ENCODE measurements at regions not wholly inside any gene's neighbourhood (a gene's known extent, or its start where the extent isn't known, plus 50 kb on each side); places are given as distances from the start of the nearest gene placed in this dataset.

DNA sequence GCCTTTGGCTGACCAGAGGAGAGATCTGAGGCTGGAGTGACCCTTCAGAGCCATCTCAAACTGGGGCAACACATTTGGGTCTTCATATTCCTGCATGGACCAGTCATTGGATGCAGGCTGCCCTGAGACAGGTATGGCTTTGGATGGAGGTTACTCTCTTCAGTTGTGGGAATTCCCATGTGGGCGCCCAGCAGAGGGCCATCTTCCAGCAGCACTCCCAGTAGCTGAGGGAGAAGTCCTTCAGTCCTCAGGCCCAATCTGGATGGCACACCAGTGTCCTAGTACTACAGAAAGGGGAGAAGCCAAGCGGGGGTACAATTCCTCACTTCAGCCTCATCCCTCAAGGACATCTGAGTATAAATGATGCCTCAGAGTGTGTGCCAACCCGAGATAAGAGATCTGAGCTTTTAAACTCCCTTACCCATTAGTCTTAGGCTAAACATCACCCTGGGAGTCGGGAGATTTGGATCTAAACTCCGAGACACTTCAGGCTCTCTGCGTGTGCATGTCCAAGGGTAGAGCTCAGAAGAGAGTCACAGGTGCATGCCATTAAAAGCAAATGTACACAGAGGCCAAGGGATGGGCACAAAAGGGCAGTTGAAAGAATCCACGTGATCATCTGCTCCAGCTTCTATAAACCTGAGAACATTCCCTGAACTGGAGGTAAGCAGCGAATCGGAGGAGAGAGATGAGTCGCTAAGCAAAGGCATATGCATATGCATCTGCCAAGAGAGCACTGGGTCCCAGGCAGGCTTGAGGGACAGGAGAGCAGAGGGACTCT lies 204.6 kb downstream of the CD83 start (continued):
- TF ChIP-seq, protein P1, sequence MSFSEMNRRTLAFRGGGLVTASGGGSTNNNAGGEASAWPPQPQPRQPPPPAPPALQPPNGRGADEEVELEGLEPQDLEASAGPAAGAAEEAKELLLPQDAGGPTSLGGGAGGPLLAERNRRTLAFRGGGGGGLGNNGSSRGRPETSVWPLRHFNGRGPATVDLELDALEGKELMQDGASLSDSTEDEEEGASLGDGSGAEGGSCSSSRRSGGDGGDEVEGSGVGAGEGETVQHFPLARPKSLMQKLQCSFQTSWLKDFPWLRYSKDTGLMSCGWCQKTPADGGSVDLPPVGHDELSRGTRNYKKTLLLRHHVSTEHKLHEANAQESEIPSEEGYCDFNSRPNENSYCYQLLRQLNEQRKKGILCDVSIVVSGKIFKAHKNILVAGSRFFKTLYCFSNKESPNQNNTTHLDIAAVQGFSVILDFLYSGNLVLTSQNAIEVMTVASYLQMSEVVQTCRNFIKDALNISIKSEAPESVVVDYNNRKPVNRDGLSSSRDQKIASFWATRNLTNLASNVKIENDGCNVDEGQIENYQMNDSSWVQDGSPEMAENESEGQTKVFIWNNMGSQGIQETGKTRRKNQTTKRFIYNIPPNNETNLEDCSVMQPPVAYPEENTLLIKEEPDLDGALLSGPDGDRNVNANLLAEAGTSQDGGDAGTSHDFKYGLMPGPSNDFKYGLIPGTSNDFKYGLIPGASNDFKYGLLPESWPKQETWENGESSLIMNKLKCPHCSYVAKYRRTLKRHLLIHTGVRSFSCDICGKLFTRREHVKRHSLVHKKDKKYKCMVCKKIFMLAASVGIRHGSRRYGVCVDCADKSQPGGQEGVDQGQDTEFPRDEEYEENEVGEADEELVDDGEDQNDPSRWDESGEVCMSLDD (CRISPR knock-in tag; IDR thresholded peaks at IDR 0.05; ENCODE audit: borderline replicate concordance) = no peak
- TF ChIP-seq, protein P2, sequence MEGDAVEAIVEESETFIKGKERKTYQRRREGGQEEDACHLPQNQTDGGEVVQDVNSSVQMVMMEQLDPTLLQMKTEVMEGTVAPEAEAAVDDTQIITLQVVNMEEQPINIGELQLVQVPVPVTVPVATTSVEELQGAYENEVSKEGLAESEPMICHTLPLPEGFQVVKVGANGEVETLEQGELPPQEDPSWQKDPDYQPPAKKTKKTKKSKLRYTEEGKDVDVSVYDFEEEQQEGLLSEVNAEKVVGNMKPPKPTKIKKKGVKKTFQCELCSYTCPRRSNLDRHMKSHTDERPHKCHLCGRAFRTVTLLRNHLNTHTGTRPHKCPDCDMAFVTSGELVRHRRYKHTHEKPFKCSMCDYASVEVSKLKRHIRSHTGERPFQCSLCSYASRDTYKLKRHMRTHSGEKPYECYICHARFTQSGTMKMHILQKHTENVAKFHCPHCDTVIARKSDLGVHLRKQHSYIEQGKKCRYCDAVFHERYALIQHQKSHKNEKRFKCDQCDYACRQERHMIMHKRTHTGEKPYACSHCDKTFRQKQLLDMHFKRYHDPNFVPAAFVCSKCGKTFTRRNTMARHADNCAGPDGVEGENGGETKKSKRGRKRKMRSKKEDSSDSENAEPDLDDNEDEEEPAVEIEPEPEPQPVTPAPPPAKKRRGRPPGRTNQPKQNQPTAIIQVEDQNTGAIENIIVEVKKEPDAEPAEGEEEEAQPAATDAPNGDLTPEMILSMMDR (CRISPR knock-in tag; IDR thresholded peaks at IDR 0.05) = peak; percentile 40
- TF ChIP-seq ZNF558 (CRISPR knock-in tag; IDR thresholded peaks at IDR 0.05; ENCODE audit: borderline replicate concordance) = no peak
- TF ChIP-seq STAG1 (CRISPR knock-in tag; IDR thresholded peaks at IDR 0.05) = peak; percentile 47
- TF ChIP-seq, protein P3, sequence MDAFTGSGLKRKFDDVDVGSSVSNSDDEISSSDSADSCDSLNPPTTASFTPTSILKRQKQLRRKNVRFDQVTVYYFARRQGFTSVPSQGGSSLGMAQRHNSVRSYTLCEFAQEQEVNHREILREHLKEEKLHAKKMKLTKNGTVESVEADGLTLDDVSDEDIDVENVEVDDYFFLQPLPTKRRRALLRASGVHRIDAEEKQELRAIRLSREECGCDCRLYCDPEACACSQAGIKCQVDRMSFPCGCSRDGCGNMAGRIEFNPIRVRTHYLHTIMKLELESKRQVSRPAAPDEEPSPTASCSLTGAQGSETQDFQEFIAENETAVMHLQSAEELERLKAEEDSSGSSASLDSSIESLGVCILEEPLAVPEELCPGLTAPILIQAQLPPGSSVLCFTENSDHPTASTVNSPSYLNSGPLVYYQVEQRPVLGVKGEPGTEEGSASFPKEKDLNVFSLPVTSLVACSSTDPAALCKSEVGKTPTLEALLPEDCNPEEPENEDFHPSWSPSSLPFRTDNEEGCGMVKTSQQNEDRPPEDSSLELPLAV (CRISPR knock-in tag; conservative IDR thresholded peaks at IDR 0.05; ENCODE audit: low read depth) = no peak
- no peak for TF ChIP-seq SMYD3 (CRISPR knock-in tag; IDR thresholded peaks at IDR 0.05)

All from HepG2 (cell line).